RPMI8226 (cell line): ENCODE measurements at regions not wholly inside any gene's neighbourhood (a gene's known extent, or its start where the extent isn't known, plus 50 kb on each side); places are given as distances from the start of the nearest gene placed in this dataset.

ENCODE experiments used
- DNase-seq: peaks from one replicate; pipeline ENCODE4 v3.0.0-alpha.2; 2015

- no peak for DNase-seq
These were observed 108.4 kb upstream of the RASGRP1 start for GRCh38 chr15:38672814-38673670.

GRCh38 chr15:38674448-38674847 lies 109.8 kb upstream of the RASGRP1 start:
- no peak for DNase-seq

- DNase-seq, result no peak
These were observed 113.7 kb upstream of the RASGRP1 start for GRCh38 chr15:38678281-38678680.

DNA sequence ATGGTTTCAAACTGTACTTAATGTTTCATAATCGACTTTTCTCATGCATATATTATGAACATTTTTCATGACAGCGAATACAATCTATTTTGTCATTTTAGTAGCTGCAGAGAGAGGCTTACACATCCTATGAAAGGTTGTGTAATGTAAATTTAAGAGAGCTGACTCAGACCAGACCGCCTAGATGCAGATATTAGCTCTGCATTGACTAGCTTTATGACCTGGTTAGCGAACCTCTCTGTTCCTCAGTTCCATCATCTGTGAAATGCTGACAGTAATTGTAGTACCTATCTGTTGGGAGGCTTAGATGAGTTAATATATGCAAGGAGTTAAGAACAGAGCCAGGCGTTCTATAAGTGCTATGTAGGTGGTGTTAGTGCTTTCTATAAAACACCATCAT lies 116.2 kb upstream of the RASGRP1 start:
- DNase-seq, result no peak

DNA sequence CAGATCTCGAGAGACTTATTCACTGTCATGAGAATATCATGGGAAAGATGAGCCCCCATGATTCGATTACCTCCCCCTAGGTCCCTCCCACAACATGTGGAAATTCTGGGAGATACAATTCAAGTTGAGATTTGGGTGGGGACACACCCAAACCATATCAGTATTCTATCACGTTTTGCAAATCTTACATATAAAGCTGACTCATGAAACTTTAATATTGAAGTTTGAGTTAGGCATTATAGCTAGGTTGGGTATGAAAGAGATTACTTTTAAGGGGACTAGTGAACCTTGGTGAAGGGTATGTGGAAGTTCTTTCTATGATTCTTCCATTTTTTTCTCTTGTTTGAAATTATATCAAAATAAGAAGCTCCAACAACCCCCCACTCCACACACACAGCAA lies 117.7 kb upstream of the RASGRP1 start:
- DNase-seq, result no peak

- no peak for DNase-seq
These were observed 118.2 kb upstream of the RASGRP1 start for GRCh38 chr15:38682861-38683260.

DNA sequence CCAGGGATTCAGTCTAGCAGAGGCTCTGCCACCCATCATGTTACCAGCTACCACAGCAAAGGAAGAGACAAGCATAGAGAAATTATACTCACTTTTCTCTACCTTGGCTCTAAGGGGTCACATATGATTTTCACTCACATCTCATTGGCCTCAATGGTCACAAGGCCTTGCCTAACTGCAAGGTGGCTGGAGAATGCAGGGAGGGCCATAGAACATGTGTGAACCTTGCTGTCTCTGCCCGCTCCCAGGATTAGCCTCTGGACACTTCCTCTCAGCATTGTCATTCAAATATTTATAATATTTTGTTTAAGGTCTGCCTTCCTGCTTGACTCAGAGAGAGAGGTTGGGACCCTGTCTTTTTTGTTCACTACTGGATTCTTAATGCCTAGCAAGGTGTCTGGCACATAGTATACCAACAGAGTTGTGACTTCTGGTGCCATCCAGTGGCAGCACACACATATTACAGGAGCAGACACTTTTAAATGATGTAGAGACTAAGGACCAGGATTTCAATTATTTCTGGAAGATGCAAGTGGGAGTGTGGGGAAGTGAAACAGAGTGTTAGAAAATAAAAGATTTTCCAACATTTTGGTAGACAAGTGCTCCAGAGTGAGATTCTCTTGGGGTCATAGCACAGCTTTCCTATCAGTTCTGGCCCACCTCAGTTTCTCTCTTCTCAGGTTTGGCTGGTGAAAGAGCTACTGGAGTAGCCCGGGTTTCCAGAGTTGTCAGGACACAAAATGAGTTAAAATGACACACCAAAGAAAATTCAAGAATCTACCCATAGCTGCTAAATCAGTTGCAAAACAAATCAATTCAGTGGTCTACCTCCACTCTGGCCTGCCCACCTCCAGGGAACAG lies 119.0 kb upstream of the RASGRP1 start:
- peak; percentile 45 for DNase-seq

DNA sequence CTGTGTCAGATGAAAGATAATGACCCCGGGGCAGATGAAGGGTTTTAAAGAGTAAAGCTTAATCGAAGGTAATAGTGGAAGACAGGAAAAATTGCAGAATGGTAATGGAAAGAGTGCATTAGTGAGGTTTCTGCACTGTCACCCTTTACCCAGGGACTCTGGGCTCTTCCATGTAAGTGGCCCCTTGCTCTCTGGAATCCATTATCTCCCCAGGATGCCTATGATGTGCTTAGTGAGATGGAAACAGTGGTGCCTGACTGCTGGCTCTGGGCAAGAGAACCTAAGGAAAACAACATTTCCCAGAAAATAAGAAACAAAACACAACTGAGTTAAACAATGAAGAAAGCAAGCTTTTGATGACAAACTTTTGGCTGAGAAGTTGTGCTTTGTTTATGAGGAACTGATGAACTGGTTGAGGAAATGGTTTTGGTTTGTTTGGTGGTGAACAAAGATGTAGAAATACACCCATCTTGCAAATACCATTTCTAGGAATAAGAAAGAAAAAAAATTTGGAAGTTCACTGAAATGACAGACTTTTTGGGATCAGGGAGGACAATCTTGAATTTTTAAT lies 119.9 kb upstream of the RASGRP1 start:
- DNase-seq, result no peak

- DNase-seq, result no peak
These were observed 121.2 kb upstream of the RASGRP1 start for GRCh38 chr15:38685686-38686339.

DNA sequence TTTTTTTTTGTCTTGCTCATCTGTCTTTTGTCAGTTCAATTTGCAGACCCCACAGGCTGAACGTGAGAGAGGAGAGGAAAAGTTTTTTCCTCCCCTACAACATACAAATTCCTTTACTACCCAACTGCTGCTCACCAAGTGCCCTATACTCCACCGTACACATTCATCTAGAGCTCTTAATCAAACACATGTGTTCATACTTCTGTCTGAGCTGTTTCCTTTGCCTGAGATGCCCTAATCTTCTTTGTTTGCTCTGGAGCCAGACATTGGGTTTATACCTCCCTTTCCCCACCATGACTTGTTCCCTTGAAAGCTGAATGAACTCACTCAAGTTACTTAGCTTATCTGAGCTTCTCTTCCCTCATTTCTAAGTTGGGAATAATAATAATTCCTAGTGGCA lies 122.7 kb upstream of the RASGRP1 start:
- no peak for DNase-seq

DNA sequence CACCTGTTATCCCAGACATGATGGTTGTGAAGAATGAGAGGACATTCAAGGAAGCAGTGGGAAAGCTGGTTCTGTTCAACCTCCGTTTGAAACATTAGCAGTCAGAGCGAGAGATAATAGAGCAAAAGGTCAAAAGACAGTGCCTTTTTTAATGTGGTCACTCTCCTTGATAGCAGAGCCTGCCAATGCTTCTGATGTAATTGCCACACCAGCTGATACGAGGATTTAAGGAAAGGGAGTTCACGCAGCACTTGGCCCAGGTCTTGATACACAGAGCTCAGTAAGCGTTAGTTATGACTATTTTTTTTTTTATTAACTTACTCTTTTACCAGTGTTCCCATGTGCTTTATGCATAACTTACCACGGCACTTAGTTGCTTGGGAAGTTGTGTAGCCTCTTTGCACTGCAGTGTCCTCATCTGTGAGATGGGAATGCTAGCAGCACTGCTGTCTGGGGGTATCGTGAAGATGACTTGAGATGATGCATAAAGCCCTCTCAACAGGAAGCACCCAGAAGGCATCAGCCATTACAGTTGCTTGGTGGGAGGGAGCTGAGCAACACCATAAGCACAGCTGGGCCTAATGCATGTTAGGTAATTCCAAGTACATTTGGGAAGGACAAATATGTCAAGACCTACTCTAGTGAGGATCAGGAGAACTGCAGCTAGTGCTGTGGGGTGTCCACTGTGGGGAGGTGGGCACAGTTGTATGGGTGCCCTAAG lies 123.3 kb upstream of the RASGRP1 start:
- no peak for DNase-seq

- no peak for DNase-seq
These were observed 124.1 kb upstream of the RASGRP1 start for GRCh38 chr15:38688761-38689160.

DNA sequence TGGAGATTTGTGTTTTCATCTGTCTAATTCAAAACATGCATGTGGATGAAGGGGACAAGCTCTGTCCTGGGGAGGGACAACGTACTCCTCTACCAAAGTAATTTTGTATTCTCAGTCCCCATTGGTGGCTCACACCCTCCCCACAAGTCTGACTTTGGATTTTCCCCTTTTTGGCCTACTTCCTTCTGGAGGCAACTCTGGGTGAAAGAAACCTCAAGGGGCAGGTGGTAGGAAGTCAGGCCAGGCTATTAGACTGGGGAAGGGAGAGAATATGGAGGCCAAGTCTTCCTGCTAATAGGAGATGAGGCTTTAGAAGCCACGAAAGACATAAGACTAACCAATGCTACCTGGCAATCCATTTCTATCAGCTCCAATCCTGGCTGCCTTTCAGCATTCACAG lies 124.9 kb upstream of the RASGRP1 start:
- no peak for DNase-seq

DNA sequence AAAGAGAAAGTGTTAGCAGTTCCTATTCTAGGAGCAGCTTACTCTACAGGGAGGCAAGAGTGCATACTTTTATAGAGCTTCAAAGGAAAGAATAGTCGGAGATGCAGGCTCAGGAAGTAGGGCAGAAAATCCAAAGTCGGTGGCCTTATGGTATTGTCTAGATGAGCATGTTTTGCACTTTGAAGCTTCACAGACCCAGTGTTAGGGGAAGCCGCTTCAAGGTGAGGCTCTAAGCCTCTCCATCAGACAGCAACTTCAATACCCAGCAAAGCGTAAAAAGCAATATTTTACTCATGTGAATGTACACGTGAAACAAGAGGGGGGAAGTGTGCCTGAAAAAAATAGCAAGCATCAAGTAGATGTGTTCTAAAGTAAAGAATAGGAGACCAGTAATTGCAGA lies 125.6 kb upstream of the RASGRP1 start:
- DNase-seq, result no peak

DNA sequence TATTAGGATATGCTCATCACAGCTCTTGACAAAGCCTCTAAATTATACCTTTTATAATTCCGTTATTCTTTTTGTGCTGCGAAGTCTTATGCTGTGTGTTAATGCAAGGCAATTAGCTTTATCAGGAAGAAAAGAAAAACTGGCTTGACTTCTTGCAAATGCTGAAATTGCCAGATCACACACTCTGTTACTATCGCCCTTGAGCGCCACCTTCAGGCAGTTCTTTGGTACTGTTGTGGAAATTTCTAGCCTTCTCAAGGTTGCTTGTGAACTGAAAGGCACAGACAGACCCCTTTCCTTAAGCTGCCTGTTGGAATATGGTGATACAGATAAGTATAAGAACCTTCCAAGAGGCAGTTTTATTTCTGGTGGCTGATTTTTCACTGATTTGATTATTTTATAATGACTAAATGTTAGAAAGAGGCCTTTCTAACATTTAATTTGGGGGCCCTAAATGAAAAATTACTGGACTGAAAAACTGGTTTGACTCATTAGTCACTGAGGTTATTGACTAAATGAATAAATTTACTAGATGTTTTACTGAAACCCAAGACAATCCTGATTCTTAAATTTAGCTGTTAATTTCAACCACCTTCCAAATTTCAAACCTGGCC lies 126.2 kb upstream of the RASGRP1 start:
- peak; percentile 63 for DNase-seq

DNA sequence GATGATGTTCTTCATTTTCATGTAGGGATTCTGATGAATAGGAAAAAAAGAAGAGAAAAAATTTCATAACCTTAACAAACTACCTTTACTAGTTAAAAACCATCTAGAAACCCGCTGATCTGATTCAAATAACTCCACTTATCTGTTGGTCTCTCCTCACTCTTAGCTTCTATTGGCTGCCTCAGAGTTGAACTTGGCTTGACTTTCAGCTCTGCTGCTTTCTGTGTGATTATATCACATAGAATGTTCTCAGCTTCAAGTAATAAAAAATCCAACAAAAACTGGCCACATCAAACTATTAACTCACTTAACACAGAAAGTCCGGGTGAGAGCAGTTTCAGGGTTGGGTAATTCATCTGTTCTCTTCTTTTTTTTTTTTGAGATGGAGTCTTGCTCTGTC lies 126.8 kb upstream of the RASGRP1 start:
- DNase-seq, result no peak

GRCh38 chr15:38691965-38692788 lies 127.6 kb upstream of the RASGRP1 start:
- DNase-seq, result no peak

DNA sequence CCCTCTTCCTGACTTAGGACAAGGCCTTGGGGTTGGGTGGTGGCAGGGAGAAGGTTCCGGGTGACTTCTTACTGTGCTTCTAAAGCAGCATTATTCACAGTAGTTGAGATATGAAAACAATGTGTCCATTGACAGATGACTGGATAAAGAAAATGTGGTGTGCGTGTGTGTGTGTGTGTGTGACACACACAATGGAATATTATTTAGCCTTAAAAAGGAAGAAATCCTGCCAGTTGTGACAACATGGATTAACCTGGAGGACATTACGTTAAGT lies 128.1 kb upstream of the RASGRP1 start:
- DNase-seq, result no peak

DNA sequence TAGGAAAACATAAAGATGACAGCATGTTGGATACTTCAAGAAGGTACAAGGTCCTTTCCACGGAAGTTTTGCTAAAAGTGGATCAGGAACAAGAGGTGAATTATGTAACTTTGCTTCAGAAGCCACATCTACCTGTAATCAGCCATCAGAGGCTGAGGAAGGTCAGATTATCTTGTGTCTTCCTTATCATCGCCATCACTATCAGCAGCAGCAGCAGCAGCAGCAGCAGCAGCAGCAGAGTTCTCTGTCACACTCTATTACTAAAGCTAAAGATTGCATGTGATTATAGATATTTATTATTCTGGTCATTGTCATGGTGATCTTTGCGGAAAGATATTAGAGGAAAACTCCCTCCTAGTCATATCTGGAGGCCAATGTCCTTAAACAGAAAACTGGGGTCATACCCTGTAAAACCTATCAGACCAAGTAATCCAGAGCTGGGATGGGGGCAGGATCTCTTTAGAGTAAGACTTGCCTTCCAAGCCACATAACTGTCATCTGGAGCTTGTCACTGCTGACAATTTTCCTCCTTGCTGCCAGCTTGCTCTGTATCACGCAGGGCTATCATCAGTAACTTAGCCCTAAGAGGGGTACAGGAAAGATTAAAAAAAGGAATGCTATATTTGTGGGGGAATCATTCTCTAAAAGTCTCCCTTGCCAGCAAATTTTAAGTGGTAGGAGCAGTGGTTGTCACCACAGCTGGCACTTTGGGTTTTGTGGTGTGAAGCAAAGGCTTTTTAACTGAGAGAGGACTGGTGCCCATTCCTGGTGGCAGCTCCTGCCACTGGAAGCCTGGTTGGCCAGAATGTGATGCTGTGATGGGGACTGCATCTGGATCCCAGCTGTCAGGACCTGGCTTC lies 130.9 kb upstream of the RASGRP1 start:
- DNase-seq, result no peak

DNA sequence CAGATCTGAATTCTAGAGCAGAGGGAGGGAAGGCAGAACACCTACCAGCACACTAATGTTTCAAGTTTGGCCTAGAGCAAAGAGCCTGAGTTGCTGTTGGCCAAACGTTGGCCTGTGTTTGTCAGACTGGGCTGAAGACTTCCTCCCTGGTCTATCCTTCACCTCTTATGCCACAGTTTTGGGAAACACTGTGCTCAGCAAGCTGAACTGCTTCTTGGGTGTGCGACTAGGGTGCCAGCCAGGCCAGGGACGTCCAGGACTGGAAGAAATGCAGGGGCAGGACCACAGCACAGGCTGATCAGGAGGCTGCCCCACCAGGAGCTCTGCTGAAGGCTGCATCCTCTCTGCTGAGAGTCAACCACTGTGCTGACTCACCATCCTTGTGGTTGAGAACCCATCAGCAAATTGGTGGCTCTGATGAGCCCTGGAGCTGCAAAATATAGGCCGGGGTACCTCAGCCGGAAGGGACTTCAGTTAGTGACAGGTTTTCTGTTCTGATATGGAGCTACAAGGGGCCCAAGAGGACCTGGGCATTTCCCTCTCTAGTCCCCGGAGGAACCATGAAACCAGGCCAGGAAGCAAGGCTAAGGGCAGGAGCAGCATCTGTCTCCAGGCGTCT lies 131.6 kb upstream of the RASGRP1 start:
- DNase-seq, result peak; percentile 55
